ENCODE measurements at regions not wholly inside any gene's neighbourhood (a gene's known extent, or its start where the extent isn't known, plus 50 kb on each side); places are given as distances from the start of the nearest gene placed in this dataset.
"Not testable (repeated sequence)": the region's sequence is repeated elsewhere in the genome, so short reads cannot be mapped to it uniquely, and the experiment has no call there.

DNA sequence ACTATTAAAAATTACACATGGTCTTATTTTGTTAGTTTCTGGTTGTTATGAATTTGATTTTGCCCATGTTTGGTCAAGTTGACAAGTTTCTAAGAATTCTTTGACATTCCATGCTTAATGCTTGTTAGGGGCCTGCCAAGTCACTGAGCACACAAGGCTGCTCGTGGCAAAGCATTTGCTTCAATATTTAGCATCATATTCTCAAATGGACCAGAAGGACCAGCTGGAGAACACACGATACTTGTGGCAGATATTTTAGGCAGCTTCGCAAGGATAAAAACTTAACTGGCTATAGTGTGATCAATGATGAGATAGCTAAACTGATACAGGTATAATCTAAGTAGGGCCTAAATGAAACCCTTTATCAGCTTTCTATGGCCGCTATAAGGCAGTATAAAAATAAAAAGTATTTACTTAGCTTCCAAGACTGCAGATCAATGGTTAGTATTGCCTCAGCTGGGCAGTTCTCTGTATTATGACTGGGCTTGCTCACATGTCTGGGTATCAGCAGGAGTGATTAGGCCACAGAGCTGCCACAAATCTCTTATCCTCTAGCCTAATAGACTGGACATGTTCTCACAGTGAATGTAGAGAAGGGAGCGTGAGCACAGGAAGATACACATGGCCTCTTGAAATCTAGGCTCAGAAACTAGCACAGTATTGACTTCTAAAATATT is 155.9 kb upstream of the SPRY2 start:
- TF ChIP-seq, protein P1, sequence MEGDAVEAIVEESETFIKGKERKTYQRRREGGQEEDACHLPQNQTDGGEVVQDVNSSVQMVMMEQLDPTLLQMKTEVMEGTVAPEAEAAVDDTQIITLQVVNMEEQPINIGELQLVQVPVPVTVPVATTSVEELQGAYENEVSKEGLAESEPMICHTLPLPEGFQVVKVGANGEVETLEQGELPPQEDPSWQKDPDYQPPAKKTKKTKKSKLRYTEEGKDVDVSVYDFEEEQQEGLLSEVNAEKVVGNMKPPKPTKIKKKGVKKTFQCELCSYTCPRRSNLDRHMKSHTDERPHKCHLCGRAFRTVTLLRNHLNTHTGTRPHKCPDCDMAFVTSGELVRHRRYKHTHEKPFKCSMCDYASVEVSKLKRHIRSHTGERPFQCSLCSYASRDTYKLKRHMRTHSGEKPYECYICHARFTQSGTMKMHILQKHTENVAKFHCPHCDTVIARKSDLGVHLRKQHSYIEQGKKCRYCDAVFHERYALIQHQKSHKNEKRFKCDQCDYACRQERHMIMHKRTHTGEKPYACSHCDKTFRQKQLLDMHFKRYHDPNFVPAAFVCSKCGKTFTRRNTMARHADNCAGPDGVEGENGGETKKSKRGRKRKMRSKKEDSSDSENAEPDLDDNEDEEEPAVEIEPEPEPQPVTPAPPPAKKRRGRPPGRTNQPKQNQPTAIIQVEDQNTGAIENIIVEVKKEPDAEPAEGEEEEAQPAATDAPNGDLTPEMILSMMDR (IDR thresholded peaks at IDR 0.05): no peak
- DNase-seq (ENCODE audit: low spot score) (no peak), ATAC-seq (ENCODE audit: low FRiP score) (no peak)

DNA sequence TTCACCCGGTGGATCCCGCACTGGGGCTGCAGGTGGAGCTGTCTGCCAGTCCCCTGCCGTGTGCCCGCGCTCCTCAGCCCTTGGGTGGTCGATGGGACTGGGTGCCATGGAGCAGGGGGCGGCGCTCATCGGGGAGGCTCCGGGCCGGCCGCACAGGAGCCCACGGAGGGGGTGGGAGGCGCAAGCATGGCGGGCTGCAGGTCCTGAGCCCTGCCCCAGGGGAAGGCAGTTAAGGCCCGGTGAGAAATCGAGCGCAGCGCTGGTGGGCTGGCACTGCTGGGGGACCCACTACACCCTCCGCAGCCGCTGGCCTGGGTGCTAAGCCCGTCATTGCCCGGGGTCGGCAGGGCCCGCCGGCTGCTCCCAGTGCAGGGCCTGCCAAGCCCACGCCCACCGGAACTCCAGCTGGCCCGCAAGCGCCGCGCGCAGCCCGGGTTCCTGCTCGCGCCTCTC is 149.6 kb upstream of the SPRY2 start:
- ATAC-seq (ENCODE audit: low FRiP score); DNase-seq (ENCODE audit: low spot score): not testable (repeated sequence)

GRCh38 chr13:80486402-80486801 is 145.5 kb upstream of the SPRY2 start:
- ATAC-seq (ENCODE audit: low FRiP score) (no peak), DNase-seq (ENCODE audit: low spot score) (no peak)
- TF ChIP-seq, protein P1 (IDR thresholded peaks at IDR 0.05): no peak

- DNase-seq (ENCODE audit: low spot score) (no peak), ATAC-seq (ENCODE audit: low FRiP score) (no peak)
- TF ChIP-seq, protein P1 (IDR thresholded peaks at IDR 0.05): no peak
Measured at GRCh38 chr13:80483157-80483556, 142.2 kb upstream of the SPRY2 start.

- DNase-seq (ENCODE audit: low spot score) (no peak), ATAC-seq (ENCODE audit: low FRiP score) (no peak)
- TF ChIP-seq, protein P1 (IDR thresholded peaks at IDR 0.05): no peak
Measured at GRCh38 chr13:80481588-80481987, 140.7 kb upstream of the SPRY2 start.

GRCh38 chr13:80477661-80478443 is 136.9 kb upstream of the SPRY2 start:
- ATAC-seq (ENCODE audit: low FRiP score) (no peak), DNase-seq (ENCODE audit: low spot score) (no peak)
- TF ChIP-seq, protein P1 (IDR thresholded peaks at IDR 0.05): no peak

- DNase-seq (ENCODE audit: low spot score) (no peak), ATAC-seq (ENCODE audit: low FRiP score) (no peak)
- TF ChIP-seq, protein P1 (IDR thresholded peaks at IDR 0.05): no peak
Measured at GRCh38 chr13:80476953-80477352, 136.0 kb upstream of the SPRY2 start.

All from omental fat pad (tissue), 3 donors.